ENCODE measurements at regions not wholly inside any gene's neighbourhood (a gene's known extent, or its start where the extent isn't known, plus 50 kb on each side); places are given as distances from the start of the nearest gene placed in this dataset.
A peak's percentile ranks its signal among the peaks of the same experiment; 100 is the strongest.

GRCh38 chr3:170724599-170725280 lies 138.9 kb upstream of the SLC7A14 start (continued):
- TF ChIP-seq E2F6 (IDR thresholded peaks at IDR 0.05; ENCODE audit: borderline replicate concordance in 1 of 2, extremely low read depth in 1 of 2, insufficient read depth in 1 of 2, insufficient read length in 1 of 2, low read depth in 1 of 2, low read length in 1 of 2, poor library complexity in 1 of 2, severe bottlenecking in 1 of 2) (peak; percentile 46 to 58), ZNF668 (CRISPR knock-in tag; IDR thresholded peaks at IDR 0.05) (0 out of 2 replicates have a peak, but pooled peaks have one; percentile 67)
- TF ChIP-seq, protein P1, sequence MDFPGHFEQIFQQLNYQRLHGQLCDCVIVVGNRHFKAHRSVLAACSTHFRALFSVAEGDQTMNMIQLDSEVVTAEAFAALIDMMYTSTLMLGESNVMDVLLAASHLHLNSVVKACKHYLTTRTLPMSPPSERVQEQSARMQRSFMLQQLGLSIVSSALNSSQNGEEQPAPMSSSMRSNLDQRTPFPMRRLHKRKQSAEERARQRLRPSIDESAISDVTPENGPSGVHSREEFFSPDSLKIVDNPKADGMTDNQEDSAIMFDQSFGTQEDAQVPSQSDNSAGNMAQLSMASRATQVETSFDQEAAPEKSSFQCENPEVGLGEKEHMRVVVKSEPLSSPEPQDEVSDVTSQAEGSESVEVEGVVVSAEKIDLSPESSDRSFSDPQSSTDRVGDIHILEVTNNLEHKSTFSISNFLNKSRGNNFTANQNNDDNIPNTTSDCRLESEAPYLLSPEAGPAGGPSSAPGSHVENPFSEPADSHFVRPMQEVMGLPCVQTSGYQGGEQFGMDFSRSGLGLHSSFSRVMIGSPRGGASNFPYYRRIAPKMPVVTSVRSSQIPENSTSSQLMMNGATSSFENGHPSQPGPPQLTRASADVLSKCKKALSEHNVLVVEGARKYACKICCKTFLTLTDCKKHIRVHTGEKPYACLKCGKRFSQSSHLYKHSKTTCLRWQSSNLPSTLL (IDR thresholded peaks at IDR 0.05), result no peak

DNA sequence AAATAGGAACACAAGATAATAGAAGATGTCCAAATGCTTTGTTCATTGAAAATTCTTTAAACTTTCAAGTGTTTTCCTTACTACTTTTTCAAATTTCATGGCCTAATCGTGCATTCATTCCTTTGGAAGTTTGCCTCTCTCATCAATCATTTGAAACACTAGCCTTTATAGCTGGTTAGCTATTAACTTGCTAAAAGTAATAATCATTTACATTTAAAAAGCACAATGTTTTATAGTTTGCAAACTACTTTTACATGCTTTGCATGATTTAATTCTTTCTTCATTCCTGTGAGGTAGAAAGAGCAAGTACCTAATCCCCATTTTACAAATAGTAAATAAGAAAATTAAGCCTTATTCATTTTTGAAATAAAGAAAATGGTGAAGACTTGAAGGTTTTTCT lies 137.4 kb upstream of the SLC7A14 start:
- no peak for FAIRE-seq

More for the DNA sequence above, 137.4 kb upstream of the SLC7A14 start:
- Histone ChIP-seq H4K20me1 (replicated peaks; ENCODE audit: control insufficient read depth, insufficient read depth, low read length) (no peaks in the 10 kb centered on the region), H3K4me3 (no peak overlapping the region), H3K4me2 (ENCODE audit: insufficient read depth, low read length) (no peak overlapping the region), H3K9me1 (ENCODE audit: control insufficient read depth, insufficient read depth, low read length) (no peaks in the 10 kb centered on the region), H3K27me3 (ENCODE audit: control insufficient read depth in 2 of 2, insufficient read depth in 2 of 2, low read length in 2 of 2) (no peaks in the 10 kb centered on the region), H2AFZ (ENCODE audit: low read depth, low read length) (peak overlapping the region; percentile 10; the same call in 1 of the 2 replicates), H3K9ac (ENCODE audit: insufficient read depth in 1 of 2, low read depth in 2 of 2, low read length in 2 of 2) (no peak overlapping the region), H3K36me3 (ENCODE audit: control insufficient read depth, insufficient read depth, low read length) (no peaks in the 10 kb centered on the region), H3K27ac (ENCODE audit: extremely low read depth, low read depth, low read length) (no peak overlapping the region), H3K79me2 (ENCODE audit: control insufficient read depth, insufficient read depth, low read length) (no peaks in the 10 kb centered on the region), H3K9me3 (replicated peaks; ENCODE audit: control insufficient read depth, insufficient read depth, low read depth, low read length) (no peaks in the 10 kb centered on the region), H3K4me1 (replicated peaks in 1 of 2; ENCODE audit: control insufficient read depth in 2 of 2, insufficient read depth in 2 of 2, low read length in 2 of 2) (peaks cover 25 to 48% of the 10 kb centered on the region in 2 experiments)
- WGBS (ENCODE audit: insufficient coverage, low coverage, missing lambda C conversion rate), result 82% methylated on average over 1 of the region's 1 CpG
- ChIA-PET CTCF (ENCODE audit: low intra/inter-chr PET ratio) (no interaction called here), POLR2A (interaction anchor here (0.6 kb wide), 1 partner anchor 33 kb away, joined by 3 read pairs; no protein-coding TSS in a partner anchor)
- BruUV-seq (replicated peaks), result no TSS peak
- intact Hi-C loops (cut with micrococcal nuclease) (no loop called here), in situ Hi-C loops (cut with MboI) (no loop called here)
- no peak for TF ChIP-seq RCOR1 (IDR thresholded peaks at IDR 0.05; ENCODE audit: borderline replicate concordance in 1 of 2, low read depth in 2 of 2, low read length in 2 of 2)
- no peak for TF ChIP-seq KAT2B (IDR thresholded peaks at IDR 0.05; ENCODE audit: low read depth, low read length)
- TF ChIP-seq SREBF2 (CRISPR knock-in tag; IDR thresholded peaks at IDR 0.05), result no peak
- no peak for TF ChIP-seq SAFB (IDR thresholded peaks at IDR 0.05; ENCODE audit: borderline replicate concordance, low read depth, low read length)
- TF ChIP-seq EGR1 (conservative IDR thresholded peaks at IDR 0.05), result no peak
- TF ChIP-seq ARID2 (IDR thresholded peaks at IDR 0.05), result no peak
- TF ChIP-seq CHD1 (IDR thresholded peaks at IDR 0.05; ENCODE audit: low read length), result no peak
- no peak for TF ChIP-seq ZNF780A (CRISPR knock-in tag; IDR thresholded peaks at IDR 0.05)
- no peak for TF ChIP-seq RFX7 (CRISPR knock-in tag; IDR thresholded peaks at IDR 0.05)
- TF ChIP-seq BMI1 (IDR thresholded peaks at IDR 0.05; ENCODE audit: low read length), result no peak
- TF ChIP-seq RNF2 (IDR thresholded peaks at IDR 0.05), result no peak
- no peak for TF ChIP-seq SUPT5H (IDR thresholded peaks at IDR 0.05)
- no peak for TF ChIP-seq LARP7 (IDR thresholded peaks at IDR 0.05)
- TF ChIP-seq MCM3 (IDR thresholded peaks at IDR 0.05), result no peak
- no peak for TF ChIP-seq SPI1 (IDR thresholded peaks at IDR 0.05; ENCODE audit: borderline replicate concordance, low read depth, low read length)
- no peak for TF ChIP-seq ZNF436 (CRISPR knock-in tag; IDR thresholded peaks at IDR 0.05)
- no peak for TF ChIP-seq EP400 (IDR thresholded peaks at IDR 0.05)
- DNase-seq (ENCODE audit: extremely low read depth in 1 of 4, low spot score in 3 of 4) (no peak), ATAC-seq (no peak)

Measured in K562 (cell line).